ENCODE measurements at regions not wholly inside any gene's neighbourhood (a gene's known extent, or its start where the extent isn't known, plus 50 kb on each side); places are given as distances from the start of the nearest gene placed in this dataset.

DNA sequence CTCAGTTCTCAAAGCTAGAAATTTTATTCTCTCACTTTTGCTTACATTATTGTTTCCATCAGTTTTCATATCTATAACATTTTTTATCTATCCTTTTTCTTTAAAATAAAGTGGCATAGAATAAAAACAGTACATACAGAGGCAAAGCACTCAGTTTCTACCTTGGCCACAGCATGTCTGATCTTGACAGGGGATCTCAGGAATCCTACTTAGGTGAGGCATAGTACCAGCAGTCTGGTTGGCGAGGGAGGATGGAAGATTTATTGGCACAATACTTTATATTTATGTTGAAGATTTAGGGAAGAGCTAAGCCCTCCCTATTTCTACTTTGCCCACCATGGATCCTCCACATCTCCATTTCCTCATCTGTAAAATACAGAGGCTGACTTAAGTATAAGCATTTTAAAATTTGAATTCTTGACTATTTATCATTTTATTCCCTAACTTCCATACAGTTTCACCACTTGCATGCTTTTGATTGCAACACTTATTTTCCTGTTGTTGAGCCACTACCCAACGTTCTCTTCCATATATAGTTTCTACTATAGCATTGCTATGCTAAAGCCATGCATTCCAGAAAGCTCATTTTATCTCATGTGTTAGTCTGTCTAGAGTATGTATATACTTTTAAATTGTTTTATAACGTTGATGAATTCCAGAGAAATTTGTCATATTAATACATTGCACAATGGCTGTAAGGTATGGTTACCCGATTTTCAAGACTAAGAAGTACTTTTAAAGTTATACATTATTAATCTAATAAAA lies 506.7 kb downstream of the KCTD12 start:
- no peak overlapping the region for H3K27ac ChIP-seq (ENCODE audit: low read depth in 1 of 2, low read length in 1 of 2)
- 94% methylated on average over 4 of the region's 4 CpGs for WGBS
- H3K4me1 ChIP-seq (ENCODE audit: control insufficient read depth in 2 of 2, insufficient read depth in 2 of 2, low read length in 2 of 2) = no peaks in the 10 kb centered on the region
- no peaks in the 10 kb centered on the region for H3K9me3 ChIP-seq (ENCODE audit: control insufficient read depth in 2 of 2, insufficient read depth in 1 of 2, low read length in 1 of 2)
- H3K4me3 ChIP-seq (ENCODE audit: low read length in 2 of 2) = no peak overlapping the region
- no peaks in the 10 kb centered on the region for H3K27me3 ChIP-seq (ENCODE audit: control insufficient read depth in 2 of 2, insufficient read depth in 1 of 2, low read length in 1 of 2)
- DNase-seq (ENCODE audit: low read depth in 6 of 9, low spot score in 9 of 9) = no peak
- H3K36me3 ChIP-seq (ENCODE audit: control insufficient read depth in 2 of 2, insufficient read depth in 2 of 2, low read length in 1 of 2) = no peaks in the 10 kb centered on the region

DNA sequence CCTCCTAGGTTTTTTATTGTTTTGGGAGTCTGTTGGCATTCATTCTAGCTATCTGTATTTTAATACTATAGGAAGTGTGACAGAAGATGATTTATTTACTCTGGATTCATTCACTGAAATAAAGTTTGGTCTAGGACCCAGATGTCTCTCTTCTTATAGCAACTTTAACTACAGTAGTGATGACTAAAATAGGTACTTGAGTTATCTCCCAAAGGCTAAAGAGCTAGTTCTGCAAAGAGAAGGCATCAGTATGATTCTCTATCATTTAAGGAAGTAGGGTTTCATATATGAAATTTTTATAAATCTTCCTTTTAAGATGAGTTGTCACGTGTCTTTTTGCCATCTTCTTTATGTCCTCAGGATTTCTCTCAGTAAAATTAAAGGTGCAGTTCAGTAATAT lies 507.4 kb downstream of the KCTD12 start:
- WGBS = 87% methylated on average over 1 of the region's 1 CpG
- DNase-seq (ENCODE audit: low read depth in 6 of 9, low spot score in 9 of 9) = no peak
- Histone ChIP-seq H3K36me3 (ENCODE audit: control insufficient read depth in 2 of 2, insufficient read depth in 2 of 2, low read length in 1 of 2) (no peaks in the 10 kb centered on the region), H3K9me3 (ENCODE audit: control insufficient read depth in 2 of 2, insufficient read depth in 1 of 2, low read length in 1 of 2) (no peaks in the 10 kb centered on the region), H3K27ac (ENCODE audit: low read depth in 1 of 2, low read length in 1 of 2) (no peak overlapping the region), H3K4me3 (ENCODE audit: low read length in 2 of 2) (no peak overlapping the region), H3K27me3 (ENCODE audit: control insufficient read depth in 2 of 2, insufficient read depth in 1 of 2, low read length in 1 of 2) (no peaks in the 10 kb centered on the region), H3K4me1 (ENCODE audit: control insufficient read depth in 2 of 2, insufficient read depth in 2 of 2, low read length in 2 of 2) (no peaks in the 10 kb centered on the region)

DNA sequence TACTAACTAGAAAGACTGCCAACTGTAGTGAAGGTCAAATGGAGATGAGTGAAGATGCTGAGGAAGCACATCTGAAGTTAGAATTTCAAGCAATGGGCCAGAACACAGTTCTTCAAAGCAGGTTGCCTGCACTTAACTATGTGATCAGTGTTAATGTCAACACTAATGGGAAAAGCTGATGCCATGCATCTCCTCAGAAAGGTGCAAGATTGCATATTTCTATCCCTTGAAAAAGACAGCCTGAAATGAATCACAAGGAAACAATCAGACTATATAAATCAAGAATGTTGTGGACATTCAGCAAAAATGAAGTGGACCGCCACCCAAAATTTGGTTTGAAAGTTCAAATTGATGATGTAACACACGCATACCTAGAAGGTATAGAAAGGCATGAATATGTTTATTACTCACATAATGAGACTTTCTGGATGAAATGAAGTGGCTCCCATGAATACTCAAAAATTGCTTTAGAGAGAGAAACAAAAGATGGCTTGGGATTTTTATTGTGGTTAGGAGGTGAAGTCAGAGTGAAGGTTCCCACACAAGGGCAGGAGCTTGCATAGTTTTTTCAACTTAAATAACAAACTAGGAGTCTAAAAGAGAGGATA lies 522.4 kb downstream of the KCTD12 start:
- no peak overlapping the region for H3K4me3 ChIP-seq (ENCODE audit: low read length in 2 of 2)
- 96% methylated on average over 2 of the region's 2 CpGs for WGBS
- DNase-seq (ENCODE audit: low read depth in 6 of 9, low spot score in 9 of 9) = no peak
- H3K4me1 ChIP-seq (ENCODE audit: control insufficient read depth in 2 of 2, insufficient read depth in 2 of 2, low read length in 2 of 2) = no peaks in the 10 kb centered on the region
- no peaks in the 10 kb centered on the region for H3K36me3 ChIP-seq (ENCODE audit: control insufficient read depth in 2 of 2, insufficient read depth in 2 of 2, low read length in 1 of 2)
- H3K27me3 ChIP-seq (ENCODE audit: control insufficient read depth in 2 of 2, insufficient read depth in 1 of 2, low read length in 1 of 2) = no peaks in the 10 kb centered on the region
- no peak overlapping the region for H3K27ac ChIP-seq (ENCODE audit: low read depth in 1 of 2, low read length in 1 of 2)
- no peaks in the 10 kb centered on the region for H3K9me3 ChIP-seq (ENCODE audit: control insufficient read depth in 2 of 2, insufficient read depth in 1 of 2, low read length in 1 of 2)

DNA sequence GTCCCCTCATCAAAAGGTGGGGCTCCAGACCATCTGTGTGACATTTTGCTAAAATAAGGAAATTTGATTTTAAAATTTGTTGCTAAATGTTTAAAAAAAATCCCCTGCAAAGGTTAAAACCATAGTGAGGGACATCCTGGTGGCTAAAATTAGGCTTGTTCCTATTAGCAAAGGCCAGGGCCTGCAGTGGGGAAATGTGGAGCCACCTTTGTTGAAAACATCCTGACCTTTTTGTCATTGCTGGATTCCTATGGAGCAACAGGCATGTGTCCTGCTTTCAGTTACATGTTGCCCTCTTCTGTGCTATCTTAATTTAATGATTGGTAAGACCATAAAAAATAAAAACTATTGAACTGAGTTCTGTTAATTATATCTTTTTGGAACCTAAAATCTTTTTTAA lies 524.3 kb downstream of the KCTD12 start:
- DNase-seq (ENCODE audit: low read depth in 6 of 9, low spot score in 9 of 9) = no peak
- Histone ChIP-seq H3K9me3 (ENCODE audit: control insufficient read depth in 2 of 2, insufficient read depth in 1 of 2, low read length in 1 of 2) (no peaks in the 10 kb centered on the region), H3K36me3 (ENCODE audit: control insufficient read depth in 2 of 2, insufficient read depth in 2 of 2, low read length in 1 of 2) (no peaks in the 10 kb centered on the region), H3K27ac (ENCODE audit: low read depth in 1 of 2, low read length in 1 of 2) (no peak overlapping the region), H3K4me3 (ENCODE audit: low read length in 2 of 2) (no peak overlapping the region), H3K4me1 (ENCODE audit: control insufficient read depth in 2 of 2, insufficient read depth in 2 of 2, low read length in 2 of 2) (no peaks in the 10 kb centered on the region), H3K27me3 (ENCODE audit: control insufficient read depth in 2 of 2, insufficient read depth in 1 of 2, low read length in 1 of 2) (no peaks in the 10 kb centered on the region)

DNA sequence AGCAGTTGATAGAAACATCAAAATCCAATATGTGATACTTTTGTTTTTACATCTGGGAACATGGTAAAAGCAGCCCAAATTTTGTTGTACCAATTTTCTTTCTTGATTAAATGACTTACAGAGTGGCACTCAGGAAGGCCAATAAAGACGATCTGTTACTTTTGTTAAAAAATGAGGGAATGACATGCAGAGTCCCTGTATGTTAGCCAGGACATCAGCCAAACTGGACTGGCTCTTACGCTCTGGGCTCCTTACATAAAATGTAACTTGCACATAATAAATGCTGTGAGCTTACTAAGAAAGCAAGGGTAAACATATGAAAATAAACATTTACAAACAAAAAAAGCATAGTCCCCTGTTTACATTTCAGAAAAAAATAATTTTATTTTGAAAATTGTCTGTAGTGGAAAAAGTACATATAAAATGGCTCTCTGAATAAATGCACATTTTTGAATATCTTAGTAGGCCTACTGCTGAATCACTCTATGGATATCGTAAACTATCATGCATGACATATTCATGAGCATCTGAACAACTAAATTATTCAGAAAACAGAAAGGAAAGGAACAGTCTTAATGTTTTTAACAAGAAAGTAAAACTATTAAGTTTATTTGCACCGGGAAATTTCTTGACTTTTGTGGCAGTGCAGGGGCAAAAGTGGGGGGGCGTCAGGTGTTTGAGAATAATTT lies 534.5 kb downstream of the KCTD12 start:
- H3K27ac ChIP-seq (ENCODE audit: low read depth in 1 of 2, low read length in 1 of 2) = no peak overlapping the region
- H3K4me3 ChIP-seq (ENCODE audit: low read length in 2 of 2) = no peak overlapping the region
- no peaks in the 10 kb centered on the region for H3K4me1 ChIP-seq (ENCODE audit: control insufficient read depth in 2 of 2, insufficient read depth in 2 of 2, low read length in 2 of 2)
- no peak for DNase-seq (ENCODE audit: low read depth in 6 of 9, low spot score in 9 of 9)
- H3K36me3 ChIP-seq (ENCODE audit: control insufficient read depth in 2 of 2, insufficient read depth in 2 of 2, low read length in 1 of 2) = no peaks in the 10 kb centered on the region
- no peaks in the 10 kb centered on the region for H3K27me3 ChIP-seq (ENCODE audit: control insufficient read depth in 2 of 2, insufficient read depth in 1 of 2, low read length in 1 of 2)
- 87% methylated on average over 5 of the region's 5 CpGs for WGBS
- no peaks in the 10 kb centered on the region for H3K9me3 ChIP-seq (ENCODE audit: control insufficient read depth in 2 of 2, insufficient read depth in 1 of 2, low read length in 1 of 2)

DNA sequence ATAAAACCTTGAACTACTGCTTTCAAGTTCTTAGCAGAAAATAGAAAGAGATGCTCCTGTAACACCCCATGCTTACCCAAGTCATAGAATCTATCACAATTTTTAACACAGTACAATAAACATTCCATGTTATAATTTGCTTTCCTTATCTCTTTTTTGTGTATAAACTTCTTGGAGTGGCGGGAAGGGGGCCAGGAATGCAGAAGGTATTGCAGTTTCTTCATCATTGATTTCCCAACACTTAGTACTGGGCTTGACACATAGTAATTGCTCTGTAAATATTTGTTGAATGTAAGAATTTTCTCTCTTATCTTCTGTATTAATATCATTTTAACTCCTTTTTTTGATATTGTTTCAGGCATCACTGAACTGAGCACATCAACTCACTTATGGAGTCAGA lies 535.8 kb downstream of the KCTD12 start:
- DNase-seq (ENCODE audit: low read depth in 6 of 9, low spot score in 9 of 9) = no peak
- H3K36me3 ChIP-seq (ENCODE audit: control insufficient read depth in 2 of 2, insufficient read depth in 2 of 2, low read length in 1 of 2) = no peaks in the 10 kb centered on the region
- no peak overlapping the region for H3K4me3 ChIP-seq (ENCODE audit: low read length in 2 of 2)
- H3K27me3 ChIP-seq (ENCODE audit: control insufficient read depth in 2 of 2, insufficient read depth in 1 of 2, low read length in 1 of 2) = no peaks in the 10 kb centered on the region
- H3K9me3 ChIP-seq (ENCODE audit: control insufficient read depth in 2 of 2, insufficient read depth in 1 of 2, low read length in 1 of 2) = no peaks in the 10 kb centered on the region
- H3K27ac ChIP-seq (ENCODE audit: low read depth in 1 of 2, low read length in 1 of 2) = no peak overlapping the region
- 94% methylated on average over 1 of the region's 1 CpG for WGBS
- no peaks in the 10 kb centered on the region for H3K4me1 ChIP-seq (ENCODE audit: control insufficient read depth in 2 of 2, insufficient read depth in 2 of 2, low read length in 2 of 2)

DNA sequence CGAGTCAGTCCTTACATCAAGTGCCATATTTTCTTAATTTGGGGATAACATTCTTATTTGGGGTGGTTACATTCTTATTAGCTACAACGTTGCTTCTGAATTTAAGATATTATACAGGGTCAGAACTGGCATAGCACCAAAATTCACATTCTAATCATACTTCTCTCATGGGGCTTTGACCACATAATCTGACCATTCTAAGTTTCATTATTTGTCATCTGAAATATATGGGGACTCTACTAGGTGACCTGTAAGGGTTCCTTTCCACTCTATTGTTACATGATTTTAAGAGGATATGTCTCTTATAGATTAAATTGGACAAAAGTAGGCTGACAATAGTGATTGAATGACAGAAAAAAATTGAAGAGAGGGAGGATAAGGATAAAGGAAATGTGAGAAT lies 536.5 kb downstream of the KCTD12 start:
- H3K4me1 ChIP-seq (ENCODE audit: control insufficient read depth in 2 of 2, insufficient read depth in 2 of 2, low read length in 2 of 2) = no peaks in the 10 kb centered on the region
- WGBS = 93% methylated on average over 2 of the region's 2 CpGs
- no peak overlapping the region for H3K4me3 ChIP-seq (ENCODE audit: low read length in 2 of 2)
- no peak for DNase-seq (ENCODE audit: low read depth in 6 of 9, low spot score in 9 of 9)
- no peaks in the 10 kb centered on the region for H3K9me3 ChIP-seq (ENCODE audit: control insufficient read depth in 2 of 2, insufficient read depth in 1 of 2, low read length in 1 of 2)
- H3K27me3 ChIP-seq (ENCODE audit: control insufficient read depth in 2 of 2, insufficient read depth in 1 of 2, low read length in 1 of 2) = no peaks in the 10 kb centered on the region
- H3K36me3 ChIP-seq (ENCODE audit: control insufficient read depth in 2 of 2, insufficient read depth in 2 of 2, low read length in 1 of 2) = no peaks in the 10 kb centered on the region
- no peak overlapping the region for H3K27ac ChIP-seq (ENCODE audit: low read depth in 1 of 2, low read length in 1 of 2)

DNA sequence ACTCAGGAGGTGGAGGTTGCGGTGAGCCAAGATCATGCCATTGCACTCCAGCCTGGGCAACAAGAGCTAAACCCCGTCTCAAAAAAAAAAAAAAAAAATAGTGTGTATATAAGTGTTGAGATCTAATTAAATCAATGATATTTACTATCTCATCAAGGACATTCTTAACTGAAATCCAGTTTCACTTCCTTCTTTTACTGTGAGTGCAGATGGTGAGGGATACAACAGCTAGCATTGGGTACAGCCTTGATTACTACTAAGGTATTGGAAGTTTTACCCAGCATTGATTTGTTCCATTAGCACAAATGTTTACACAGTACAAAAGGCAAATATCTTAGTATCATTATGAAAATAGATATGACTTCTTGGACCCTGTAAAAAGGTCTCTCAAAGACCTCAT lies 546.6 kb downstream of the KCTD12 start:
- Histone ChIP-seq H3K36me3 (ENCODE audit: control insufficient read depth in 2 of 2, insufficient read depth in 2 of 2, low read length in 1 of 2) (no peaks in the 10 kb centered on the region), H3K9me3 (ENCODE audit: control insufficient read depth in 2 of 2, insufficient read depth in 1 of 2, low read length in 1 of 2) (no peaks in the 10 kb centered on the region), H3K27me3 (ENCODE audit: control insufficient read depth in 2 of 2, insufficient read depth in 1 of 2, low read length in 1 of 2) (no peaks in the 10 kb centered on the region), H3K4me3 (ENCODE audit: low read length in 2 of 2) (no peak overlapping the region), H3K4me1 (ENCODE audit: control insufficient read depth in 2 of 2, insufficient read depth in 2 of 2, low read length in 2 of 2) (no peaks in the 10 kb centered on the region), H3K27ac (ENCODE audit: low read depth in 1 of 2, low read length in 1 of 2) (no peak overlapping the region)
- 64% methylated on average over 2 of the region's 2 CpGs for WGBS
- no peak for DNase-seq (ENCODE audit: low read depth in 6 of 9, low spot score in 9 of 9)

DNA sequence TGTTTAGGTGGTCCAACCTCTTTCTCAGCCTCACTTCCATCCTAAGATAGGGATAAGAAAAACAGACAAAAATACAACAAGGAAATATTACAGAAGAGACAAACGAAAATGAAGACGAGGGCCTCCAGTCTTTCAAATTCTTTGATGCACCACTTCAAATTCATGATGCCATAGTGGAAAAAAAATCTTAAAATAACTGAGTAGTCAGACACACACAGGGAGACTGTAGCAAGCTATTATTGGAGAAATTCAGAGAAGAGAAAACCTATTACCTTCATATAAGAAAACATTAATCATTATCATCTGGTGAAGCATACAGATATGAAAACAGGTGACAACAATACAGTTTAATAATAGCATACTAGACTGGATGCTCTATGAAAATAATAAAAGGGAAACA lies 548.2 kb downstream of the KCTD12 start:
- Histone ChIP-seq H3K4me1 (ENCODE audit: control insufficient read depth in 2 of 2, insufficient read depth in 2 of 2, low read length in 2 of 2) (no peaks in the 10 kb centered on the region), H3K4me3 (ENCODE audit: low read length in 2 of 2) (no peak overlapping the region), H3K9me3 (ENCODE audit: control insufficient read depth in 2 of 2, insufficient read depth in 1 of 2, low read length in 1 of 2) (no peaks in the 10 kb centered on the region), H3K36me3 (ENCODE audit: control insufficient read depth in 2 of 2, insufficient read depth in 2 of 2, low read length in 1 of 2) (no peaks in the 10 kb centered on the region), H3K27me3 (ENCODE audit: control insufficient read depth in 2 of 2, insufficient read depth in 1 of 2, low read length in 1 of 2) (no peaks in the 10 kb centered on the region), H3K27ac (ENCODE audit: low read depth in 1 of 2, low read length in 1 of 2) (no peak overlapping the region)
- DNase-seq (ENCODE audit: low read depth in 6 of 9, low spot score in 9 of 9) = no peak
- WGBS = 96% methylated on average over 2 of the region's 2 CpGs

All from thymus (tissue), 11 donors.